ENCODE measurements at regions not wholly inside any gene's neighbourhood (a gene's known extent, or its start where the extent isn't known, plus 50 kb on each side); places are given as distances from the start of the nearest gene placed in this dataset.

DNA sequence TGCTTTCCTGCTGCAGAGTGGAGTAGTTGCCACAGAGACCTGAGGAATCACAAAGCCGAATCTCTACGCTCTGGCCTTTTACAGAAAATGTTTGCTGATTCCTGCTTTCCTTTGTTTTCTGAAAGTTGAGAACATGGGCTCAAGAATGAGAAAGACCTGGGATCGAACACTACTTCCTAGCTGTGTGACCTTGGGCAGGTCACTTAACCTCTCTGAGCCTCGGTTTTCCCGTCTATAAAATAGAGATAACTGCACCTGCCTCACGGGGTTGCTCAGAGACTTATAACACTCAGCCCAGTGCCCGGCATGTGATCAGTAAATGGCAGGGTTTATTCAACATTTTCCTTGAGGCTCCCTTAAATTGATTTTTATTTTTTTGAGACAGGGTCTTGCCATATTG, 70.9 kb upstream of the ALX4 start:
- intact Hi-C loops (cut with DNase I; ENCODE audit: low total_unique reads) = no loop called here
- Histone ChIP-seq H3K4me3 (no peak overlapping the region), H3K27ac (no peak overlapping the region), H3K27me3 (no peaks in the 10 kb centered on the region), H3K9me3 (no peaks in the 10 kb centered on the region), H3K36me3 (no peaks in the 10 kb centered on the region), H3K4me1 (no peaks in the 10 kb centered on the region)
- no peak for DNase-seq
- TF ChIP-seq, protein P1, sequence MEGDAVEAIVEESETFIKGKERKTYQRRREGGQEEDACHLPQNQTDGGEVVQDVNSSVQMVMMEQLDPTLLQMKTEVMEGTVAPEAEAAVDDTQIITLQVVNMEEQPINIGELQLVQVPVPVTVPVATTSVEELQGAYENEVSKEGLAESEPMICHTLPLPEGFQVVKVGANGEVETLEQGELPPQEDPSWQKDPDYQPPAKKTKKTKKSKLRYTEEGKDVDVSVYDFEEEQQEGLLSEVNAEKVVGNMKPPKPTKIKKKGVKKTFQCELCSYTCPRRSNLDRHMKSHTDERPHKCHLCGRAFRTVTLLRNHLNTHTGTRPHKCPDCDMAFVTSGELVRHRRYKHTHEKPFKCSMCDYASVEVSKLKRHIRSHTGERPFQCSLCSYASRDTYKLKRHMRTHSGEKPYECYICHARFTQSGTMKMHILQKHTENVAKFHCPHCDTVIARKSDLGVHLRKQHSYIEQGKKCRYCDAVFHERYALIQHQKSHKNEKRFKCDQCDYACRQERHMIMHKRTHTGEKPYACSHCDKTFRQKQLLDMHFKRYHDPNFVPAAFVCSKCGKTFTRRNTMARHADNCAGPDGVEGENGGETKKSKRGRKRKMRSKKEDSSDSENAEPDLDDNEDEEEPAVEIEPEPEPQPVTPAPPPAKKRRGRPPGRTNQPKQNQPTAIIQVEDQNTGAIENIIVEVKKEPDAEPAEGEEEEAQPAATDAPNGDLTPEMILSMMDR (IDR thresholded peaks at IDR 0.05) = no peak
- TF ChIP-seq POLR2A (IDR thresholded peaks at IDR 0.05) = no peak

DNA sequence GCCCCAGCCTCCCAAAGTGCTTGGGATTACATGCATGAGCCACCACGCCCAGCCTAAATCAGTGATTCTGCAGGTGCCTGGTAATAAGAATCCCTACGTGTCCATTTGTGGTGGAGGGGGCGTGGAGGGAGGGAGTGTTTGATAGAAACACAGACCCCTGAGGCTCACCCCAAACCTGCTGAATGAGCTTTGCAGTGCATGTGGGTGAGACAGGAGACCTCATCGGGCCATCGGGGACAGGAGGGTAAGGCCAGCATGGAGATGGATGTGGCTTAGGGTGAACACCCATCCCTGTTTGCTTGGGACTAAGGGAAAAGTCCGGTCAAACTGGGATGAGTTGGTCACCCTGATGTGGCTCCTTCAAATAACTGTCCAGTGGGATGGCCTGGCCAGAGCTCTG, 71.3 kb upstream of the ALX4 start:
- DNase-seq = no peak
- no peaks in the 10 kb centered on the region for H3K9me3 ChIP-seq
- H3K4me3 ChIP-seq = no peak overlapping the region
- no peak overlapping the region for H3K27ac ChIP-seq
- H3K27me3 ChIP-seq = no peaks in the 10 kb centered on the region
- TF ChIP-seq POLR2A (IDR thresholded peaks at IDR 0.05) = no peak
- TF ChIP-seq, protein P1 (IDR thresholded peaks at IDR 0.05) = no peak
- no peaks in the 10 kb centered on the region for H3K36me3 ChIP-seq
- intact Hi-C loops (cut with DNase I; ENCODE audit: low total_unique reads) = no loop called here
- H3K4me1 ChIP-seq = no peaks in the 10 kb centered on the region

DNA sequence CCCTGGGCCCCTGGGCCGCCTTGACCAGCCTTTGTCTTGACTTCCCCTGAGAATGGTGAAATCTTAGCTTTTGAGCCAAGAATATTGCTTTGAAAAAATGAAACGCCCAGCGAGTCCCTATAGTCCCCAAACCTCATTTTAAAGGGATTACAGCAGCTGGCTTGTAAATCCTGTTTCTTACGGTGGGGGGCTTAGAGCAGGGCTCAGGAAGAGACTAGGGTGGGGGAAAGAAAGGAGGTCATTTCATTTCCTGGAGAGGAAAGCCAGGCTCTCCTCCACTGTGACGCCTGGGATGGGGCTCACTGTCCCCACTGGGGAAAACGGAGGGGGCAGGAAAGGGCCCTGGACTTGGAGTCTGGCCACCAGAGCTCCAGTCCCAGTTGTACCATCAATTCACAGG, 72.2 kb upstream of the ALX4 start:
- no peaks in the 10 kb centered on the region for H3K27me3 ChIP-seq
- H3K4me1 ChIP-seq = no peaks in the 10 kb centered on the region
- intact Hi-C loops (cut with DNase I; ENCODE audit: low total_unique reads) = no loop called here
- DNase-seq = no peak
- no peak overlapping the region for H3K27ac ChIP-seq
- H3K4me3 ChIP-seq = no peak overlapping the region
- no peaks in the 10 kb centered on the region for H3K9me3 ChIP-seq
- H3K36me3 ChIP-seq = no peaks in the 10 kb centered on the region
- TF ChIP-seq, protein P1 (IDR thresholded peaks at IDR 0.05) = no peak

DNA sequence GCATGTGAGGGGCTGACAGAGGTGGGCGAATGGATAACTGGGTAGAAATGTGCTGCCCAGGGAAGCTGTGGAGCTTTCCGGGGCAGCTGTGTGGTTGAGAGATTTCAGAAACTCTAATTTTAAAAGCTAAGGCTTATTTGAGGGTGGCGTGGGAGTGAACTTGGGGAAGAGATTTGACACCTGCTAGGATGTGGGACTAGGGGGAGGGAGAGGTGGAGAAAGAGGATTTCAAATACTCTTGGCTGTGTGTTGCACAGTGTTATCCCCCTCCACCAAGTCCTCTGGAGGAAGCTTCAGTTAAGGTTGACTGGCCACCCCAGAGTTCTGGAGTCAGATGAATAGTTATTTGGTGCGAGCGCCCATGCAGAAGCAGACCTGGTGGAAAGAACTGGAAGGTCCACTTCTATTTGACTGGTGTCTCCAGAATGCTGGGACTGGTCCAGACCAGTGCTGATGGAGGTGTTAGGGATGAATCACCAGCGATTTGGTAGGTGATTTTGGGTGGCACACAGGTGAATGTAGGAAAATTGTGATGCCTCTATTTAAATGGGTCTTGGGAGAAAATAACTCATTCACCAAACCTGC, 72.8 kb upstream of the ALX4 start:
- Histone ChIP-seq H3K27ac (no peak overlapping the region), H3K4me1 (no peaks in the 10 kb centered on the region), H3K4me3 (no peak overlapping the region), H3K36me3 (no peaks in the 10 kb centered on the region), H3K9me3 (no peaks in the 10 kb centered on the region), H3K27me3 (no peaks in the 10 kb centered on the region)
- intact Hi-C loops (cut with DNase I; ENCODE audit: low total_unique reads) = no loop called here
- DNase-seq = no peak
- no peak for TF ChIP-seq POLR2A (IDR thresholded peaks at IDR 0.05)
- TF ChIP-seq, protein P1 (IDR thresholded peaks at IDR 0.05) = no peak

DNA sequence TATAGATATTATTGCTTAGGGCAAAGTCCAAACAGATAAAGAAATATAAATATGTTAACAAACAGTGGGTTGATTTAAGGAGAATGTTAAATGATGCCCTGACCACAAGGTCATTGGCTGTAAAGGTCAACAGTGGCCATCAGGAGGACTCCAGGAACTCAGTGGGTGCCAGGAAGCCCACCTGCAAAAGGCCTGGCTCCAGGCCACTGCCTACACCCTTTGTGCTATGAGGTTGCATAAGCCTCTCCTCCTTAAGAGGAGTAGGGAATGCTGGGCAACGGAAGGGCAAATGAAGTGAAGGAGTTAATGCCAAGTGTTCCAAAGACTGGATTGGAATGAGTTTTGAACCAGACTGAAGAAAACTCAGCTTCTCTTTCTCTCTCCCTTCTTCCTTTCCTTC, 73.3 kb upstream of the ALX4 start:
- intact Hi-C loops (cut with DNase I; ENCODE audit: low total_unique reads) = no loop called here
- Histone ChIP-seq H3K27me3 (no peaks in the 10 kb centered on the region), H3K9me3 (no peaks in the 10 kb centered on the region), H3K27ac (no peak overlapping the region), H3K4me1 (no peaks in the 10 kb centered on the region), H3K4me3 (no peak overlapping the region), H3K36me3 (no peaks in the 10 kb centered on the region)
- no peak for DNase-seq
- TF ChIP-seq POLR2A (IDR thresholded peaks at IDR 0.05) = no peak
- TF ChIP-seq, protein P1 (IDR thresholded peaks at IDR 0.05) = no peak

Data from uterus (tissue), 3 donors.